Esophagus muscularis mucosa (tissue), 4 donors: ENCODE measurements at regions not wholly inside any gene's neighbourhood (a gene's known extent, or its start where the extent isn't known, plus 50 kb on each side); places are given as distances from the start of the nearest gene placed in this dataset.

Source experiments
- EP300 ChIP-seq: sonication (generic); formaldehyde crosslinking; IDR thresholded peaks from one replicate; pipeline ENCODE4 v1.6.1; 2017; ENCODE audit warnings: antibody characterized with exemption
- POLR2A ChIP-seq: fragments of 450-650 bp; IDR thresholded peaks from one replicate; pipeline ENCODE4 v1.6.1; 2017; ENCODE audit warnings: antibody characterized with exemption, moderate library complexity, mild to moderate bottlenecking, low read depth
- POLR2AphosphoS5 ChIP-seq, 2 donors: sonication (generic); formaldehyde crosslinking; IDR thresholded peaks; one replicate each; pipeline ENCODE4 v1.6.1; 2017; ENCODE audit warnings: antibody characterized with exemption in 2 of 2
- TF ChIP-seq, protein P1 (sequence below), 3 experiments: fragments of 200-600 bp in 2 of 3; fragments of 450-650 bp in 1 of 3; sonication (generic) in 2 of 3; IDR thresholded peaks; one replicate each; pipeline ENCODE4 v1.5.1; 2017 to 2019; ENCODE audit warnings: antibody characterized with exemption in 3 of 3, mild to moderate bottlenecking in 2 of 3, moderate library complexity in 1 of 3

GRCh38 chr11:32233276-32233675, 142.4 kb downstream of the RCN1 start:
- TF ChIP-seq, protein P1, sequence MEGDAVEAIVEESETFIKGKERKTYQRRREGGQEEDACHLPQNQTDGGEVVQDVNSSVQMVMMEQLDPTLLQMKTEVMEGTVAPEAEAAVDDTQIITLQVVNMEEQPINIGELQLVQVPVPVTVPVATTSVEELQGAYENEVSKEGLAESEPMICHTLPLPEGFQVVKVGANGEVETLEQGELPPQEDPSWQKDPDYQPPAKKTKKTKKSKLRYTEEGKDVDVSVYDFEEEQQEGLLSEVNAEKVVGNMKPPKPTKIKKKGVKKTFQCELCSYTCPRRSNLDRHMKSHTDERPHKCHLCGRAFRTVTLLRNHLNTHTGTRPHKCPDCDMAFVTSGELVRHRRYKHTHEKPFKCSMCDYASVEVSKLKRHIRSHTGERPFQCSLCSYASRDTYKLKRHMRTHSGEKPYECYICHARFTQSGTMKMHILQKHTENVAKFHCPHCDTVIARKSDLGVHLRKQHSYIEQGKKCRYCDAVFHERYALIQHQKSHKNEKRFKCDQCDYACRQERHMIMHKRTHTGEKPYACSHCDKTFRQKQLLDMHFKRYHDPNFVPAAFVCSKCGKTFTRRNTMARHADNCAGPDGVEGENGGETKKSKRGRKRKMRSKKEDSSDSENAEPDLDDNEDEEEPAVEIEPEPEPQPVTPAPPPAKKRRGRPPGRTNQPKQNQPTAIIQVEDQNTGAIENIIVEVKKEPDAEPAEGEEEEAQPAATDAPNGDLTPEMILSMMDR (IDR thresholded peaks at IDR 0.05) = no peak
- no peak for TF ChIP-seq POLR2AphosphoS5 (IDR thresholded peaks at IDR 0.05)
- TF ChIP-seq POLR2A = no peak
- TF ChIP-seq EP300 = no peak
